Psoas muscle (tissue), 7 donors: ENCODE measurements at regions not wholly inside any gene's neighbourhood (a gene's known extent, or its start where the extent isn't known, plus 50 kb on each side); places are given as distances from the start of the nearest gene placed in this dataset.
A peak's percentile ranks its signal among the peaks of the same experiment; 100 is the strongest.

Source experiments
- ATAC-seq, 4 donors: fragments of 200-7000 bp; cut with Tn5 transposase; one replicate each; pipeline ENCODE4 v1.9.1; 2020; ENCODE audit warnings: moderate library complexity in 3 of 4, mild to moderate bottlenecking in 2 of 4
- DNase-seq, 2 donors: peaks; one replicate each; pipeline ENCODE4 v3.0.0-alpha.2; 2020
- H3K27ac ChIP-seq: fragments of 200-600 bp; one replicate; pipeline ENCODE4 v1.8.0; 2022
- H3K27me3 ChIP-seq, 3 donors: fragments of 200-600 bp in 1 of 3; one replicate each; pipeline versions ENCODE4 v1.6.1 to v1.8.0; 2013 to 2022; ENCODE audit warnings: low read length in 2 of 3, mild to moderate bottlenecking in 2 of 3, moderate library complexity in 1 of 3; ENCODE audit not compliant: insufficient read depth in 3 of 3
- H3K36me3 ChIP-seq, 2 donors: fragments of 200-600 bp in 1 of 2; one replicate each; pipeline versions ENCODE4 v1.6.1 to v1.8.0; 2013 to 2022; ENCODE audit warnings: low read depth in 1 of 2, mild to moderate bottlenecking in 1 of 2, moderate library complexity in 1 of 2; ENCODE audit not compliant: insufficient read depth in 1 of 2
- H3K4me1 ChIP-seq: fragments of 200-600 bp; one replicate; pipeline ENCODE4 v1.8.0; 2022
- H3K4me3 ChIP-seq: fragments of 200-600 bp; one replicate; pipeline ENCODE4 v1.8.0; 2022; ENCODE audit warnings: mild to moderate bottlenecking
- H3K9me3 ChIP-seq: fragments of 200-600 bp; one replicate; pipeline ENCODE4 v1.8.0; 2022
- WGBS, 3 donors: extraction: QIAGEN DNeasy Blood & Tissue Kit; methylation state at CpG; one replicate each; pipeline versions ENCODE4 v1.1.6 to v1.1.7; 2013; 5-methylcytosine and 5-hydroxymethylcytosine counted together
- intact Hi-C, 2 donors: fragments of 100-400 bp; cut with DNase I; formaldehyde crosslinking; loops; one replicate each; pipeline versions ENCODE4 v1.11.0 to v1.14.2; 2022
- TF ChIP-seq, protein P1 (sequence below): fragments of 200-600 bp; IDR thresholded peaks from one replicate; pipeline ENCODE4 v1.8.0; 2022; ENCODE audit warnings: antibody characterized with exemption
- donor health status: healthy with polysubstance abuse.
- donor health status: DM: no; HTN: no; CAD: no; lungs with moderate emphysema.
- donor health status: Bipolar disorder and iron deficiency.
- donor health status: healthy.
- donor health status: DM: yes; HTN: yes; CAD: no.
- donor health status: DM: no; HTN: no; CAD: no.
- donor health status: DM: yes; HTN: yes; CAD: no.

DNA sequence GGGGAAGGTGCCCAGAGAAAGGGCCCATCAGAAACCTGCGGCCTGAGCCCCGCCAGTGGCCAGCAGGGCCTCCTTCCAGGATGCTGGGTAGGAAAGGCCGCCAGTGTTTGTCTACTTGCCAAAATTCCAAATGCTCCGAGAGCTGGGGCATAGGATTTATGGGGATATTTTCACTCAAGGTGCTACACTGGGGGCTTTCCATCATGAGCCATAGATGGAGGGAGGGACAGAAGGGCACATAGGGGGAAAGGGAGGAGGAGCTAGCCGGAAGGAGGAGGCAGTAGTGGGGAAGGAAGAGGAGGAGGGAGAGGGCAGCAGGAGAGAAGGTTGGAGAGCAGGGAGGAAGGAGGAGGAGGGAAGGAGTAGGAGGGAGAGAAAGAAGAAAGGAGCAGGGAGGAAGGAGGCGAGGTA, 494.7 kb upstream of the PROK2 start:
- ATAC-seq (no peak), DNase-seq (no peak)
- Histone ChIP-seq H3K4me1 (no peaks in the 10 kb centered on the region), H3K4me3 (no peak overlapping the region), H3K27me3 (peaks cover 0 to 3% (median 0%) of the 10 kb centered on the region in 3 donors), H3K9me3 (no peaks in the 10 kb centered on the region), H3K36me3 (no peaks in the 10 kb centered on the region), H3K27ac (no peak overlapping the region)
- TF ChIP-seq, protein P1, sequence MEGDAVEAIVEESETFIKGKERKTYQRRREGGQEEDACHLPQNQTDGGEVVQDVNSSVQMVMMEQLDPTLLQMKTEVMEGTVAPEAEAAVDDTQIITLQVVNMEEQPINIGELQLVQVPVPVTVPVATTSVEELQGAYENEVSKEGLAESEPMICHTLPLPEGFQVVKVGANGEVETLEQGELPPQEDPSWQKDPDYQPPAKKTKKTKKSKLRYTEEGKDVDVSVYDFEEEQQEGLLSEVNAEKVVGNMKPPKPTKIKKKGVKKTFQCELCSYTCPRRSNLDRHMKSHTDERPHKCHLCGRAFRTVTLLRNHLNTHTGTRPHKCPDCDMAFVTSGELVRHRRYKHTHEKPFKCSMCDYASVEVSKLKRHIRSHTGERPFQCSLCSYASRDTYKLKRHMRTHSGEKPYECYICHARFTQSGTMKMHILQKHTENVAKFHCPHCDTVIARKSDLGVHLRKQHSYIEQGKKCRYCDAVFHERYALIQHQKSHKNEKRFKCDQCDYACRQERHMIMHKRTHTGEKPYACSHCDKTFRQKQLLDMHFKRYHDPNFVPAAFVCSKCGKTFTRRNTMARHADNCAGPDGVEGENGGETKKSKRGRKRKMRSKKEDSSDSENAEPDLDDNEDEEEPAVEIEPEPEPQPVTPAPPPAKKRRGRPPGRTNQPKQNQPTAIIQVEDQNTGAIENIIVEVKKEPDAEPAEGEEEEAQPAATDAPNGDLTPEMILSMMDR = no peak
- 57 to 62% (median 62%) methylated on average over 6 of the region's 6 CpGs for WGBS, 3 donors
- intact Hi-C loops = no loop called here

DNA sequence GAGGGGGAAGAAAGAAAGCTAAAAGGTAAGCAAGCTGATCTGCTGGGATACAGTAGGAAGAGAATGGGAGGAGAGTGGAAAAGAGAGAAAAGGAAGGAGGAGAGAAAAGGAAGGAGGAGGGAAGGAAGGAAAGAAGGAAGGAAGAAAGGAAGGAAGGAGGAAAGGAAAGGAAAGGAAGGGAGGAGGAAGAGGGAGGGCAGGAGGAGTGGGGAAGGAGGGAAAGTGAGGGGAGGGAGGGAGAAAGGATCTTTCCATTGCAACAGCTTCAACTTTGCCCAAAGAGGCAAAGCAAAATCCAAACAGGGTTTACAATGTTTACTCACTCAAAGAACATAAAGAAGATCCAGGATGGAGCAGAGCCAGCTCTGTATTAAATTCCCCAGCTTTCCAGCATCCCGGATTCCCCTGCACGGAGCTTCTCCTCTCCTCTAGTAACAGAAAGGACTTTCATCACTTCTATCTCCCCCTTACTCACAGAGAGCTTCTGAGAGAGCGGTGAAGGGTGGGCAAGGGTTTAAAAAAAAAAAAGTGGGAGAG, 494.2 kb upstream of the PROK2 start:
- intact Hi-C loops = no loop called here
- Histone ChIP-seq H3K4me3 (no peak overlapping the region), H3K27me3 (peaks cover 0 to 3% (median 0%) of the 10 kb centered on the region in 3 donors), H3K9me3 (no peaks in the 10 kb centered on the region), H3K4me1 (no peaks in the 10 kb centered on the region), H3K27ac (no peak overlapping the region), H3K36me3 (no peaks in the 10 kb centered on the region)
- TF ChIP-seq, protein P1 = no peak
- DNase-seq (no peak), ATAC-seq (no peak)
- WGBS, 3 donors = 63 to 74% (median 65%) methylated on average over 3 of the region's 3 CpGs

DNA sequence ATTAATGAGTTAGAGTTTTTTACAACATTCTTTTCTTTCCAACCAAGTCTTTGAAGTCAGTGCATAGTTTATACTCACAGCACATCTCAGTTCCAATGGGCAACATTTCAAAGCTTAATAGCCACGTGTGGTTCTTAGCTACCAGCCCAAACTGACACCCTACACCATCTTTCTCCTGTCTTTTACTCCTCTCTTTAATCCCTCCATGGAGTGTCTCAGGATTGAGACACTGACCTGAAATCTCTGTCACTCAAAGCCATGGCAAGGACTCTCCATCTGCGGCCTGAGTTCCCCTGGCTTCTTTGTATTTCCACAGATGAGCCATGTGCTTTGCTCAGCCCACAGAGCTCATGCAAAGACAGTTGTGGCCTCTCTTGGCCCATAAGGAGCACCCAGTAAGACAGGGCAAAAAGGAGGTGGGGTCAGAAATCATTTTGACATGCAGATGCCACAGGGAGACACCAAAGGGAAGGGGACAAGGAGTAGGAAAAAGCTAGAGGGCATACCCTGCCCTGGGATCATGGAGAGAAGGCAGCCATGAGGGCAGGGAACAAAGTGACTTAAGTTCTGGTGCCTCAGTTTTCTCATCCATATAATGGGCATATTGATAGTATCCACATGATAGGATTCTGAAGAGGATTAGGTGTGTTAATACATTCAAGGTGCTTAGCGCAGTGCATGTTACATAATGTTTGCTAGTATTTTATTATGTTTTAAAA, 493.6 kb upstream of the PROK2 start:
- TF ChIP-seq, protein P1 = no peak
- Histone ChIP-seq H3K4me3 (no peak overlapping the region), H3K36me3 (no peaks in the 10 kb centered on the region), H3K27me3 (peaks cover 0 to 3% (median 0%) of the 10 kb centered on the region in 3 donors), H3K4me1 (no peaks in the 10 kb centered on the region), H3K9me3 (no peaks in the 10 kb centered on the region), H3K27ac (no peak overlapping the region)
- ATAC-seq = peak in 2 of 4 donors; percentile 50 to 61
- 27 to 74% (median 62%) methylated on average over 3 of the region's 3 CpGs for WGBS, 3 donors
- DNase-seq = no peak
- intact Hi-C loops = no loop called here

DNA sequence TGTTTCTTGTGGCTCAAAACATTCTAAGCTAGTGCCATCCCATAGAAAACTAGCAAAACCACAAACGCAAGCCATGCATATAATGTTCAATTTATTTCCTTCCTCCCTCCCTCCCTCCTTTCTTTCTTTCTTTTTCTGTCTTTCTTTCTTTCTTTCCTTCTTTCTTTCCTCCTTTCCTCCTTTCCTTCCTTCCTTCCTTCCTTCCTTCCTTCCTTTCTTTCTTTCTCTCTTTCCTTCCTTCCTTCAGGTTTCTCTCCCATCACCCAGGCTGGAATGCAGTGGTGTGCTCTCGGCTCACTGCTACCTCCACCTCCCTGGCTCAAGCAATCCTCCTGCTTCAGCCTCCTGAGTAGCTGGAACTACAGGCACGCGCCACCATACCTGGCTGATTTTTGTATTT, 492.8 kb upstream of the PROK2 start:
- Histone ChIP-seq H3K36me3 (no peaks in the 10 kb centered on the region), H3K27ac (no peak overlapping the region), H3K27me3 (peaks cover 0 to under 1% (median 0%) of the 10 kb centered on the region in 3 donors), H3K9me3 (no peaks in the 10 kb centered on the region), H3K4me1 (no peaks in the 10 kb centered on the region), H3K4me3 (no peak overlapping the region)
- DNase-seq (no peak), ATAC-seq (no peak)
- TF ChIP-seq, protein P1 = no peak
- intact Hi-C loops = loop anchor here in 1 of 2 donors (1.0 kb wide), 1 partner anchor 15 kb away; no protein-coding TSS in a partner anchor
- WGBS, 3 donors = 97 to 99% (median 98%) methylated on average over 4 of the region's 4 CpGs
